ENCODE measurements at regions not wholly inside any gene's neighbourhood (a gene's known extent, or its start where the extent isn't known, plus 50 kb on each side); places are given as distances from the start of the nearest gene placed in this dataset.

DNA sequence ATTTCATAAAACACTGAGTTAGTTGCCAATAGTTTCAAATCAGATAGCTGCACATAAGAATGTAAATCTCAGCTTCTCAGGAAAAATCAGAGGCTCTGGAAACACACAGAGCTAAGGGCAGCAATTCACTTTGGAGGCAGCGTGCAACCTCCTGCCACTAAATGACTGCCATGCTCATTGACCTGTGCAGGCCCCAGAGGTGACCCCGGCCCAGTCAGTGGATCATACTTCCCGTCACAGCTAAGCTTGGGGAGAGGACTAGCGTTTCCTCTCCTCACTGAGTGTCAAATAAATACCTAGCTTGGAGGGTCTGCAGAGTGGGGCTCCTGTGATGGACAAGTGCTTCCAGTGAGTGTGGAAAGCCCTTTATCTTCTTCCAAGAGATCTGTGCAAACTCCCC, 67.2 kb downstream of the UQCRFS1 start:
- TF ChIP-seq ZNF510 (tag by site-specific recombination; IDR thresholded peaks at IDR 0.05; ENCODE audit: insufficient replicate concordance) (no peak), ZNF423 (tag by site-specific recombination; IDR thresholded peaks at IDR 0.05) (no peak), ZFP41 (tag by site-specific recombination; IDR thresholded peaks at IDR 0.05; ENCODE audit: borderline replicate concordance) (no peak), ZNF174 (tag by site-specific recombination; IDR thresholded peaks at IDR 0.05) (no peak), ZEB2 (tag by site-specific recombination; IDR thresholded peaks at IDR 0.05) (no peak)
- TF ChIP-seq, protein P1, sequence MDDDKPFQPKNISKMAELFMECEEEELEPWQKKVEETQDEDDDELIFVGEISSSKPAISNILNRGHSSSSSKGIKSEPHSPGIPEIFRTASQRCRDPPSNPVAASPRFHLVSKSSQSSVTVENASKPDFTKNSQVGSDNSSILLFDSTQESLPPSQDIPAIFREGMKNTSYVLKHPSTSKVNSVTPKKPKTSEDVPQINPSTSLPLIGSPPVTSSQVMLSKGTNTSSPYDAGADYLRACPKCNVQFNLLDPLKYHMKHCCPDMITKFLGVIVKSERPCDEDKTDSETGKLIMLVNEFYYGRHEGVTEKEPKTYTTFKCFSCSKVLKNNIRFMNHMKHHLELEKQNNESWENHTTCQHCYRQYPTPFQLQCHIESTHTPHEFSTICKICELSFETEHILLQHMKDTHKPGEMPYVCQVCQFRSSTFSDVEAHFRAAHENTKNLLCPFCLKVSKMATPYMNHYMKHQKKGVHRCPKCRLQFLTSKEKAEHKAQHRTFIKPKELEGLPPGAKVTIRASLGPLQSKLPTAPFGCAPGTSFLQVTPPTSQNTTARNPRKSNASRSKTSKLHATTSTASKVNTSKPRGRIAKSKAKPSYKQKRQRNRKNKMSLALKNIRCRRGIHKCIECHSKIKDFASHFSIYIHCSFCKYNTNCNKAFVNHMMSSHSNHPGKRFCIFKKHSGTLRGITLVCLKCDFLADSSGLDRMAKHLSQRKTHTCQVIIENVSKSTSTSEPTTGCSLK (tag by site-specific recombination; IDR thresholded peaks at IDR 0.05): no peak
- TF ChIP-seq, protein P2, sequence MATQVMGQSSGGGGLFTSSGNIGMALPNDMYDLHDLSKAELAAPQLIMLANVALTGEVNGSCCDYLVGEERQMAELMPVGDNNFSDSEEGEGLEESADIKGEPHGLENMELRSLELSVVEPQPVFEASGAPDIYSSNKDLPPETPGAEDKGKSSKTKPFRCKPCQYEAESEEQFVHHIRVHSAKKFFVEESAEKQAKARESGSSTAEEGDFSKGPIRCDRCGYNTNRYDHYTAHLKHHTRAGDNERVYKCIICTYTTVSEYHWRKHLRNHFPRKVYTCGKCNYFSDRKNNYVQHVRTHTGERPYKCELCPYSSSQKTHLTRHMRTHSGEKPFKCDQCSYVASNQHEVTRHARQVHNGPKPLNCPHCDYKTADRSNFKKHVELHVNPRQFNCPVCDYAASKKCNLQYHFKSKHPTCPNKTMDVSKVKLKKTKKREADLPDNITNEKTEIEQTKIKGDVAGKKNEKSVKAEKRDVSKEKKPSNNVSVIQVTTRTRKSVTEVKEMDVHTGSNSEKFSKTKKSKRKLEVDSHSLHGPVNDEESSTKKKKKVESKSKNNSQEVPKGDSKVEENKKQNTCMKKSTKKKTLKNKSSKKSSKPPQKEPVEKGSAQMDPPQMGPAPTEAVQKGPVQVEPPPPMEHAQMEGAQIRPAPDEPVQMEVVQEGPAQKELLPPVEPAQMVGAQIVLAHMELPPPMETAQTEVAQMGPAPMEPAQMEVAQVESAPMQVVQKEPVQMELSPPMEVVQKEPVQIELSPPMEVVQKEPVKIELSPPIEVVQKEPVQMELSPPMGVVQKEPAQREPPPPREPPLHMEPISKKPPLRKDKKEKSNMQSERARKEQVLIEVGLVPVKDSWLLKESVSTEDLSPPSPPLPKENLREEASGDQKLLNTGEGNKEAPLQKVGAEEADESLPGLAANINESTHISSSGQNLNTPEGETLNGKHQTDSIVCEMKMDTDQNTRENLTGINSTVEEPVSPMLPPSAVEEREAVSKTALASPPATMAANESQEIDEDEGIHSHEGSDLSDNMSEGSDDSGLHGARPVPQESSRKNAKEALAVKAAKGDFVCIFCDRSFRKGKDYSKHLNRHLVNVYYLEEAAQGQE (tag by site-specific recombination; IDR thresholded peaks at IDR 0.05): no peak
- TF ChIP-seq, protein P3, sequence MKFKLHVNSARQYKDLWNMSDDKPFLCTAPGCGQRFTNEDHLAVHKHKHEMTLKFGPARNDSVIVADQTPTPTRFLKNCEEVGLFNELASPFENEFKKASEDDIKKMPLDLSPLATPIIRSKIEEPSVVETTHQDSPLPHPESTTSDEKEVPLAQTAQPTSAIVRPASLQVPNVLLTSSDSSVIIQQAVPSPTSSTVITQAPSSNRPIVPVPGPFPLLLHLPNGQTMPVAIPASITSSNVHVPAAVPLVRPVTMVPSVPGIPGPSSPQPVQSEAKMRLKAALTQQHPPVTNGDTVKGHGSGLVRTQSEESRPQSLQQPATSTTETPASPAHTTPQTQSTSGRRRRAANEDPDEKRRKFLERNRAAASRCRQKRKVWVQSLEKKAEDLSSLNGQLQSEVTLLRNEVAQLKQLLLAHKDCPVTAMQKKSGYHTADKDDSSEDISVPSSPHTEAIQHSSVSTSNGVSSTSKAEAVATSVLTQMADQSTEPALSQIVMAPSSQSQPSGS (tag by site-specific recombination; IDR thresholded peaks at IDR 0.05; ENCODE audit: low read depth): no peak
- TF ChIP-seq, protein P4, sequence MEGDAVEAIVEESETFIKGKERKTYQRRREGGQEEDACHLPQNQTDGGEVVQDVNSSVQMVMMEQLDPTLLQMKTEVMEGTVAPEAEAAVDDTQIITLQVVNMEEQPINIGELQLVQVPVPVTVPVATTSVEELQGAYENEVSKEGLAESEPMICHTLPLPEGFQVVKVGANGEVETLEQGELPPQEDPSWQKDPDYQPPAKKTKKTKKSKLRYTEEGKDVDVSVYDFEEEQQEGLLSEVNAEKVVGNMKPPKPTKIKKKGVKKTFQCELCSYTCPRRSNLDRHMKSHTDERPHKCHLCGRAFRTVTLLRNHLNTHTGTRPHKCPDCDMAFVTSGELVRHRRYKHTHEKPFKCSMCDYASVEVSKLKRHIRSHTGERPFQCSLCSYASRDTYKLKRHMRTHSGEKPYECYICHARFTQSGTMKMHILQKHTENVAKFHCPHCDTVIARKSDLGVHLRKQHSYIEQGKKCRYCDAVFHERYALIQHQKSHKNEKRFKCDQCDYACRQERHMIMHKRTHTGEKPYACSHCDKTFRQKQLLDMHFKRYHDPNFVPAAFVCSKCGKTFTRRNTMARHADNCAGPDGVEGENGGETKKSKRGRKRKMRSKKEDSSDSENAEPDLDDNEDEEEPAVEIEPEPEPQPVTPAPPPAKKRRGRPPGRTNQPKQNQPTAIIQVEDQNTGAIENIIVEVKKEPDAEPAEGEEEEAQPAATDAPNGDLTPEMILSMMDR (tag by site-specific recombination; IDR thresholded peaks at IDR 0.05): no peak
